ENCODE measurements at regions not wholly inside any gene's neighbourhood (a gene's known extent, or its start where the extent isn't known, plus 50 kb on each side); places are given as distances from the start of the nearest gene placed in this dataset.

DNA sequence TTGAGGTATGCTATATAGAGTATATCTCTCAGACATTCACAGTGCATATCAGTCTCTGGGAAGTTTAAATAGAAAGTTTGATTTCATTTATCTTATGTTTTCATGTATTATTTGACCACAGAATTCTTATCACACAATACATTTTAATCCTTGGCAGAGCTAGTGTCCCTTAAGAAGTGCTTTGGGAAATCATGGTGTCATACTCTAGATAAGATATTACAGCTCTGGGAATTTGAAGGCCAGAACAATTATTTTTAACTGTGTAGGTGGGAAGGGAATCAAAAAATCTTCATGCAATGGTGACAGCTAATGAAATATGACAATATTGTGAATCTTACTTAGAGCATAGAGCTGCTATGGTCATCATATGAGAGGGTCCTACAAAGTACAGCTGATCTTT is 451.3 kb upstream of the FAM98A start:
- Mint-ChIP-seq H3K36me3 (no peaks in the 10 kb centered on the region), H3K27ac (no peak overlapping the region), H3K27me3 (no peaks in the 10 kb centered on the region), H3K4me1 (ENCODE audit: unreplicated experiment) (no peaks in the 10 kb centered on the region), H3K4me3 (no peak overlapping the region), H3K9me3 (no peaks in the 10 kb centered on the region)
- TF ChIP-seq CTCF (conservative IDR thresholded peaks at IDR 0.05): no peak
- DNase-seq (ENCODE audit: extremely low spot score, unreplicated experiment): no peak

GRCh38 chr2:34045101-34045655 is 446.1 kb upstream of the FAM98A start:
- Mint-ChIP-seq H3K4me3 (no peak overlapping the region), H3K27ac (no peak overlapping the region), H3K36me3 (no peaks in the 10 kb centered on the region), H3K27me3 (no peaks in the 10 kb centered on the region), H3K9me3 (no peaks in the 10 kb centered on the region), H3K4me1 (ENCODE audit: unreplicated experiment) (no peaks in the 10 kb centered on the region)
- no peak for DNase-seq (ENCODE audit: extremely low spot score, unreplicated experiment)
- TF ChIP-seq CTCF (conservative IDR thresholded peaks at IDR 0.05): no peak

DNA sequence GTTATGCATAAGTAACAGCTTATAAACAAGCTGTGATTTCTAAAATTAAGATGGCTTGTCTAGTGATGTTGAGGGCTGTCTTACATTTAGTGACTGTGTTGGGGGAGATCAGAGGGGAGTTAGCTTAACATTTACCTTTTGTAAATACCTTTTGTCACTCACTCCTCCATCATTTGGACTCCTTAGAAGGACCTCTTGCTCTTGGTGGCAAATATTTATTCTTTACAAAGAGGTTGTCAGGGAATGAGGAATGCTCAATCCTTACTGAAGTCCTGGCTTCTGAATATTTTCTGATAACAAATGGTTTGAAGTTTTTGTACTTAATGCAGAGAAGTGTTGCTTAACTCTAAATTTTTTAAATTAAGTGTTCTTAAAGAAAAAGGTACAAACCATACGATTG is 438.8 kb upstream of the FAM98A start:
- no peaks in the 10 kb centered on the region for H3K4me1 Mint-ChIP-seq (ENCODE audit: unreplicated experiment)
- TF ChIP-seq CTCF (conservative IDR thresholded peaks at IDR 0.05): no peak
- no peaks in the 10 kb centered on the region for H3K9me3 Mint-ChIP-seq
- no peaks in the 10 kb centered on the region for H3K27me3 Mint-ChIP-seq
- H3K27ac Mint-ChIP-seq: no peak overlapping the region
- H3K4me3 Mint-ChIP-seq: no peak overlapping the region
- no peaks in the 10 kb centered on the region for H3K36me3 Mint-ChIP-seq
- DNase-seq (ENCODE audit: extremely low spot score, unreplicated experiment): no peak

GRCh38 chr2:34037157-34037556 is 438.1 kb upstream of the FAM98A start:
- H3K9me3 Mint-ChIP-seq: no peaks in the 10 kb centered on the region
- no peak for TF ChIP-seq CTCF (conservative IDR thresholded peaks at IDR 0.05)
- no peak overlapping the region for H3K4me3 Mint-ChIP-seq
- no peak for DNase-seq (ENCODE audit: extremely low spot score, unreplicated experiment)
- no peaks in the 10 kb centered on the region for H3K27me3 Mint-ChIP-seq
- H3K36me3 Mint-ChIP-seq: no peaks in the 10 kb centered on the region
- H3K4me1 Mint-ChIP-seq (ENCODE audit: unreplicated experiment): no peaks in the 10 kb centered on the region
- H3K27ac Mint-ChIP-seq: no peak overlapping the region

DNA sequence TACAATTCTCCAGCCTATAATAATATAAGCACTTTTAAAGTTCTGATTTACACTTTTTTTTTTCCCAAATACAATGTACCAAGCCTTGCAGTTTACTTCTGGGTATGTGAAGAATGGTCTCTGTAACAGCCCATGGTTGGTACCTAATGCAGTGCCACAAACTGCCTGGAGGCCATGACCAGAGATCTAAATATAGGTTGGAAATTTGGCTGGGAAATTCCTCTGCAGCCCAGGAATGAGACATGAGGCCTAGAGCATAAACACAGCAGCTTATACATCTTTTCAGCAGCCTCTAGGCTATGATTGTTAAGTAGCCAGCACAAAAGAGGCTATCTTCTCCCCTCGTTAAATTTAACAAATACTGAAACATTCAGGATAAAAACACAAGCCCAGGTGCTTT is 432.0 kb upstream of the FAM98A start:
- H3K4me3 Mint-ChIP-seq: no peak overlapping the region
- DNase-seq (ENCODE audit: extremely low spot score, unreplicated experiment): no peak
- no peak overlapping the region for H3K27ac Mint-ChIP-seq
- H3K4me1 Mint-ChIP-seq (ENCODE audit: unreplicated experiment): no peaks in the 10 kb centered on the region
- TF ChIP-seq CTCF (conservative IDR thresholded peaks at IDR 0.05): no peak
- no peaks in the 10 kb centered on the region for H3K36me3 Mint-ChIP-seq
- H3K27me3 Mint-ChIP-seq: no peaks in the 10 kb centered on the region
- H3K9me3 Mint-ChIP-seq: no peaks in the 10 kb centered on the region

DNA sequence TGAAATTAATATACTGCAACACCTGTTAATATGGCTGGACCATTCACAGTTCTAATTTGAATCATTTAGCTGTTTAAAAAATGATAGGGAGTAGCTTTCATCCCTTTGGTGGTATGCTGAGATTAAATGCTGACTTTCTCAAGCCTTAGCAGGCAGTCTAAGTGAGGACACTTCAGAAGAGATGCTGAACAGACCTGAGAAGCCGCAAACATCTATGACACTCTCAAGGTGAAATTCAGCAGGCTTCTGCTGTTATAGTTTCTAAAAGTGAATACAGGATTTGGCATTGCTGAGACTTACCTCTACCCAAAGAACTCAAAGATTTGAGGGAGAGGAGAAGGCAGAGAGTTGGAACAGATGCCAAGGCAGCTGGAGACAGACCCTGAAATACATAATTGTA is 431.2 kb upstream of the FAM98A start:
- H3K36me3 Mint-ChIP-seq: no peaks in the 10 kb centered on the region
- no peak for DNase-seq (ENCODE audit: extremely low spot score, unreplicated experiment)
- TF ChIP-seq CTCF (conservative IDR thresholded peaks at IDR 0.05): no peak
- H3K27me3 Mint-ChIP-seq: no peaks in the 10 kb centered on the region
- H3K9me3 Mint-ChIP-seq: no peaks in the 10 kb centered on the region
- no peak overlapping the region for H3K4me3 Mint-ChIP-seq
- peaks cover 3% of the 10 kb centered on the region for H3K4me1 Mint-ChIP-seq (ENCODE audit: unreplicated experiment)
- no peak overlapping the region for H3K27ac Mint-ChIP-seq
